Ovary (tissue), 7 donors: ENCODE measurements at regions not wholly inside any gene's neighbourhood (a gene's known extent, or its start where the extent isn't known, plus 50 kb on each side); places are given as distances from the start of the nearest gene placed in this dataset.

Source experiments
- DNase-seq, 5 donors: peaks; one replicate each; pipeline ENCODE4 v3.0.0-alpha.2; 2019 to 2020
- H3K27ac ChIP-seq, 2 donors: fragments of 200-600 bp; one replicate each; pipeline versions ENCODE4 v1.5.1 to v1.8.0; 2019 to 2022
- H3K27me3 ChIP-seq: fragments of 200-600 bp; one replicate; pipeline ENCODE4 v1.8.0; 2022
- H3K36me3 ChIP-seq: fragments of 200-600 bp; sonication (generic); one replicate; pipeline ENCODE4 v1.5.1; 2019
- H3K4me1 ChIP-seq: one replicate; pipeline ENCODE4 v1.8.1; 2013; ENCODE audit warnings: mild to moderate bottlenecking, moderate library complexity; ENCODE audit not compliant: insufficient read depth
- H3K4me3 ChIP-seq: fragments of 200-600 bp; sonication (generic); one replicate; pipeline ENCODE4 v1.5.1; 2017
- H3K9me3 ChIP-seq, 2 donors: fragments of 200-600 bp in 1 of 2; sonication (generic) in 1 of 2; one replicate each; pipeline versions ENCODE4 v1.5.1 to v1.8.1; 2013 to 2019; ENCODE audit warnings: mild to moderate bottlenecking in 1 of 2, moderate library complexity in 1 of 2
- CTCF ChIP-seq, 3 donors: fragments of 450-650 bp in 2 of 3; fragments of 200-600 bp in 1 of 3; IDR thresholded peaks; one replicate each; pipeline versions ENCODE4 v1.5.1 to v1.8.0; 2016 to 2022; ENCODE audit warnings: antibody characterized with exemption in 3 of 3, mild to moderate bottlenecking in 1 of 3
- EP300 ChIP-seq: sonication (generic); formaldehyde crosslinking; IDR thresholded peaks from one replicate; pipeline ENCODE4 v1.6.1; 2017; ENCODE audit warnings: antibody characterized with exemption
- POLR2A ChIP-seq: fragments of 450-650 bp; IDR thresholded peaks from one replicate; pipeline ENCODE4 v1.6.1; 2017; ENCODE audit warnings: antibody characterized with exemption, mild to moderate bottlenecking, moderate library complexity
- WGBS, 3 donors: extraction: QIAGEN DNeasy Blood & Tissue Kit in 1 of 3; methylation state at CpG; one replicate each; pipeline versions ENCODE4 v1.1.5 to v1.1.7; 2013 to 2017; 5-methylcytosine and 5-hydroxymethylcytosine counted together
- intact Hi-C, 4 donors: fragments of 100-400 bp; cut with DNase I; formaldehyde crosslinking; loops; one replicate each; pipeline versions ENCODE4 v1.11.0 to v1.15.1; 2022 to 2023
- donor health status: DM: no; HTN: no; CAD: no; lungs with moderate emphysema.
- donor health status: DM: no; HTN: no; CAD: no.
- donor health status: Bipolar disorder and iron deficiency.
- donor health status: DM: no; HTN: no; CAD: no.
- donor health status: DM: yes; HTN: yes; CAD: no.

DNA sequence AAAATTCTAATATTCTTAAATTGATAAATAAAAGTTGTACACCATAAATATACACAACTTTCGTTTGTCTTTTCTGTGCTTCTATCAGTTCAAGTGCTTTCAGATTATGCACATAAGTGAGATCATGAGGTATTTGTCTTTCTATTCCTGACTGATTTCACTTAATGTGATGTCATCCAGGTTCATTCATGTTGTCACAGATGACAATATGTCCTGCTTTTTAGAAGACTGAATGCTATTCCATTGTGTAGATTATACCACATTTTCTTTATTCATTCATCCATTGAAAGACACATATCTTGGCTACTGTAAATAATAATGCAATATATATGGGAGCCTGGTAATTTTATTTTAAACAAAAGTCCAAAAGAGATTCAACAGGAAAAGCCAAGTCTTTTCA, 190.1 kb upstream of the ERBB4 start:
- no peak overlapping the region for H3K4me3 ChIP-seq
- intact Hi-C loops = no loop called here
- DNase-seq = no peak
- H3K9me3 ChIP-seq = no peaks in the 10 kb centered on the region
- 68 to 71% (median 70%) methylated on average over 1 of the region's 1 CpG for WGBS, 3 donors
- no peak for TF ChIP-seq EP300
- no peak for TF ChIP-seq CTCF (IDR thresholded peaks at IDR 0.05)
- no peak for TF ChIP-seq POLR2A
- no peaks in the 10 kb centered on the region for H3K4me1 ChIP-seq
- no peak overlapping the region for H3K27ac ChIP-seq
- no peaks in the 10 kb centered on the region for H3K27me3 ChIP-seq
- H3K36me3 ChIP-seq = no peaks in the 10 kb centered on the region

DNA sequence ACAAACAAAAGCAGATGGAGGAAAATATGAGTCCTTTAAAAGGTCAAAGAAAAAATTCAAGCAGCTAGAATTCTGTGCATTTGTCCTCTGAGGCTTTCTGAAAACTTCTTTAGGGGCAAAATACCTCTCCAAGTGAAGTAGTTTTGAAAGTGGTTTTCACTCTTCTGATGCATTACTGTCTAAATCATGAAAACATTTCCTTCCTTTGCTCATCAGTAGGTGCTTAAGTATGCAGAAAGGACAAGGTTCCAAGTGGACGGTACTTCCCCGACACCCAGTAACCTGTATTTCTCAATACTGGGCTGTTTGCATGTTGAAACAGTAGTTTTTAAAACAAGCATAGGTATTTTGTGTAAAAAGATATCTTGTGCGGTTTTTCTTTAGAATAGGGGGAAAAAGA, 189.1 kb upstream of the ERBB4 start:
- Histone ChIP-seq H3K4me3 (no peak overlapping the region), H3K36me3 (no peaks in the 10 kb centered on the region), H3K27ac (no peak overlapping the region), H3K4me1 (no peaks in the 10 kb centered on the region), H3K27me3 (no peaks in the 10 kb centered on the region), H3K9me3 (no peaks in the 10 kb centered on the region)
- DNase-seq = no peak
- 73 to 81% (median 80%) methylated on average over 3 of the region's 3 CpGs for WGBS, 3 donors
- intact Hi-C loops = no loop called here
- TF ChIP-seq POLR2A (no peak), EP300 (no peak), CTCF (IDR thresholded peaks at IDR 0.05) (no peak)

DNA sequence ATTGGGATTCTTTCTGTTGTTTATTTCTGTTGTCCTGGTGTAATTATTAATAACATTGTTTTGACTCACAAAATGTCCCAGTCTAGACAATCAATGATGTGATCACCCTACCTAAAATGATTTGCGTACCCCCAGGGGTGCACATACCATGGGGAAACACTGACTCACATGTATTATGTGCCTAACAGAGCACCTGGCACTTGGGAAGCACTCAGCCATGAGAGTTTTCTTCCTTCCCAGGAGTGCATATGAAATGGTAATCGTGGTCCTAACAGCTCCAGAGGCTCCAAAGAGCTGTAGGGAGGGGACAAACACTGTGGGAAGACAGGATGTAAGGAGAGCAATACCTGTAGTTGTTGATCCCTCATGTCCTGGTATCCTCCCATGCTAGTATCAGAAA, 187.8 kb upstream of the ERBB4 start:
- Histone ChIP-seq H3K4me3 (no peak overlapping the region), H3K36me3 (no peaks in the 10 kb centered on the region), H3K4me1 (no peaks in the 10 kb centered on the region), H3K27ac (no peak overlapping the region), H3K27me3 (no peaks in the 10 kb centered on the region), H3K9me3 (no peaks in the 10 kb centered on the region)
- WGBS, 3 donors = 65 to 70% (median 66%) methylated on average over 2 of the region's 2 CpGs
- no peak for TF ChIP-seq CTCF (IDR thresholded peaks at IDR 0.05)
- TF ChIP-seq POLR2A = no peak
- no peak for TF ChIP-seq EP300
- intact Hi-C loops = no loop called here
- no peak for DNase-seq

- TF ChIP-seq CTCF (IDR thresholded peaks at IDR 0.05) (no peak), POLR2A (no peak), EP300 (no peak)
- H3K9me3 ChIP-seq = no peaks in the 10 kb centered on the region
- WGBS, 3 donors = 83 to 90% (median 89%) methylated on average over 4 of the region's 4 CpGs
- no peak for DNase-seq
- intact Hi-C loops = no loop called here
- H3K27me3 ChIP-seq = no peaks in the 10 kb centered on the region
- H3K4me3 ChIP-seq = no peak overlapping the region
- no peaks in the 10 kb centered on the region for H3K36me3 ChIP-seq
- no peak overlapping the region for H3K27ac ChIP-seq
- no peaks in the 10 kb centered on the region for H3K4me1 ChIP-seq
These were observed 186.6 kb upstream of the ERBB4 start for GRCh38 chr2:212725180-212725579.

DNA sequence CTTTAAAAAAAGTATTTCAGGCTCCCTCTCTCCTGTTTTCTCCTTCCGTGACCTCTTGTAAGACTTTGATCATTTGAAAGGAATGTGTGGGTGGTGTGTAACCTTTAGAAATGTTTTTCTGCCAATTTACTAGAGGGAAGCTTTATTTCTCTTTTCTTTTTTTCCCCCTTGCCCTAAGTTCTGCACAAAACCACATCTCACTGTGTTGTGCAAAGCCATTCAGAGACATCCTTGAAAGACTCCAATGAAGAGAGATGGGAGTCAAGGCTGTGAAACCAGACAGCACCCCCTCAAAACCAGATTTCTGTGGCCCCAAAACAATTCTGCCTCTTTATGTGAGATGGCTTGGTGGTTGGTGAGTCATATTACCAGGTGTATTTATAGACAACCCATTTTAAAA, 184.6 kb upstream of the ERBB4 start:
- Histone ChIP-seq H3K27ac (no peak overlapping the region), H3K4me1 (no peaks in the 10 kb centered on the region), H3K9me3 (no peaks in the 10 kb centered on the region), H3K4me3 (no peak overlapping the region), H3K27me3 (no peaks in the 10 kb centered on the region), H3K36me3 (no peaks in the 10 kb centered on the region)
- no peak for TF ChIP-seq CTCF (IDR thresholded peaks at IDR 0.05)
- TF ChIP-seq EP300 = no peak
- TF ChIP-seq POLR2A = no peak
- no peak for DNase-seq
- WGBS, 3 donors = 5 to 11% (median 8%) methylated on average over 1 of the region's 1 CpG
- intact Hi-C loops = no loop called here
